ENCODE measurements at regions not wholly inside any gene's neighbourhood (a gene's known extent, or its start where the extent isn't known, plus 50 kb on each side); places are given as distances from the start of the nearest gene placed in this dataset.

DNA sequence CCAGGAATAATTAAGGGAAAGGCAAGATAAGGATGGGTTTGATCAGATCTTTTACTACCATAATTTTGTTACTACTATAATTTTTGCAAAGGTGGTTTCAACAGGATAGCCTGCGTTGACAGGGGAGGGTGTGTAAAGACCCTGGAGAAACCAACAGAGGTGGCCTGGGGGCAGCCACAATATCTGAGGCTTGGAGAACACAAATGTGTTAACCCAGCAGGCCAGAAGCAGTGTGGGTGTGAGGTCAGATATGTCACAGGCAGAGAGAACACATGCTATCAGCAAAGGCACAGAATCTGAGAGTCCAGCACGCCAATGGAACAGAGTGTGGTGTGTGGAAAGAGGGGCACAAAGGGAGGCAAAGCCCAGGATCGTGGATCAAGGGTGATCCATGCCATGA, 399.4 kb upstream of the TRIB2 start:
- no peak overlapping the region for H3K27ac ChIP-seq
- no peak for TF ChIP-seq ZFX (IDR thresholded peaks at IDR 0.05; ENCODE audit: borderline replicate concordance)
- TF ChIP-seq, protein P1, sequence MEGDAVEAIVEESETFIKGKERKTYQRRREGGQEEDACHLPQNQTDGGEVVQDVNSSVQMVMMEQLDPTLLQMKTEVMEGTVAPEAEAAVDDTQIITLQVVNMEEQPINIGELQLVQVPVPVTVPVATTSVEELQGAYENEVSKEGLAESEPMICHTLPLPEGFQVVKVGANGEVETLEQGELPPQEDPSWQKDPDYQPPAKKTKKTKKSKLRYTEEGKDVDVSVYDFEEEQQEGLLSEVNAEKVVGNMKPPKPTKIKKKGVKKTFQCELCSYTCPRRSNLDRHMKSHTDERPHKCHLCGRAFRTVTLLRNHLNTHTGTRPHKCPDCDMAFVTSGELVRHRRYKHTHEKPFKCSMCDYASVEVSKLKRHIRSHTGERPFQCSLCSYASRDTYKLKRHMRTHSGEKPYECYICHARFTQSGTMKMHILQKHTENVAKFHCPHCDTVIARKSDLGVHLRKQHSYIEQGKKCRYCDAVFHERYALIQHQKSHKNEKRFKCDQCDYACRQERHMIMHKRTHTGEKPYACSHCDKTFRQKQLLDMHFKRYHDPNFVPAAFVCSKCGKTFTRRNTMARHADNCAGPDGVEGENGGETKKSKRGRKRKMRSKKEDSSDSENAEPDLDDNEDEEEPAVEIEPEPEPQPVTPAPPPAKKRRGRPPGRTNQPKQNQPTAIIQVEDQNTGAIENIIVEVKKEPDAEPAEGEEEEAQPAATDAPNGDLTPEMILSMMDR (IDR thresholded peaks at IDR 0.05): no peak

DNA sequence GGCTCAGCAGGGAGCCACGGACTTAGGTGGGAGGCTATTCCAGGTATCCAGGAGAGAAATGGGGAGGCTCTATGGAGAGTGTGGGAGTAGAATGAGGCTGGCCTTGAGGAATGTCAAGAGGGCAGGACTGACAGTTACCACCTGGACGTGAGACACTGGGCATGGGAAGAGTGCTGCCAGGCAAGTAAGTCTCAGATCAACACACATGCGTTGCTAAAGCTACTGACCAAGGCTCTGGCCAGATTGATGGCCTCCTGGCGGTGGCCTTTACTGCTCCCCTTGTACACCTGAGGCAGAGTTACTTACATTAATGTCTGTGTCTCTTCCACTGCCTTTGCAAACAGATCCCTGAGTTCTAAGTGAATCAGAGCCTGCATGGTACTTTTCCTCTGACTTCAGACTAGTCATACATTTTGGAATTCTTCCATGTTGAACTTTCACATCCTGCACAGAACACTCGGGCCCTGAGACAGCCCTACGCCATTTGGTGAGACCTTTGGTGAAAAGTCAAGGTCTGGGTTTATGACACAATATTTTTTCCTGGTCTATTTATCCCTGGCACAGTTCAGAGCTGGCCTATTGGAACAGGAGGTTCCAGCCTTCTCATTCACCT, 398.8 kb upstream of the TRIB2 start:
- TF ChIP-seq ZFX (IDR thresholded peaks at IDR 0.05; ENCODE audit: borderline replicate concordance): no peak
- TF ChIP-seq, protein P1 (IDR thresholded peaks at IDR 0.05): no peak

DNA sequence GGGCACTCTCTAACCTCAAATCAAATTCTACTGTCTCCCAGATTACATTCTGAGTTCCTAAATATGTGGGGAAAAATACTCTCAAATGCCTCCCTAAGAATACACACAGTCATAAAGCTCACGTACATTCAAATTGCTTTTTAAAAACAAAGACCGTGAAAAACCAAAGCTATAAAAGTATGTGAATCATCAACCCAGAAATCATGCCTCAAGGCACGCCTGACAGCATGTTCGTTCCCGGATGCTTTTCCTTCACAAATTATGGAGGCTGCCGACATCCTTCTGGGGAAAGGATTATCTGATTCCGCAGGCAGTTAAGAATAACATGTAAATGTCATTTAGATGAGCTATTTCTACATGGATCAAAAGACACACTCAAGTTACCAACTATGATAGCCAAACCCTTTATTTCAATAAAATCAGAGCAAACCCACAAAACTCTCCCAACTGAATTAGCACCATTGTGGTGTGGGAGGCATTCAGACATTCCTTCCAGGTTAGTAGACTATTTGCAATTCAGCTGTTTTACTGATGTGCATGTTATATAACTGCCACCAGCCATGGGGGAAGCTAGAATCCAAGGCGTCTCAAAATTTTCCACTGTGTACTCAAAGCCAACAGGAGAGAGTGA, 398.2 kb upstream of the TRIB2 start:
- H3K27ac ChIP-seq: no peak overlapping the region
- TF ChIP-seq, protein P1 (IDR thresholded peaks at IDR 0.05): no peak
- no peak for TF ChIP-seq ZFX (IDR thresholded peaks at IDR 0.05; ENCODE audit: borderline replicate concordance)

More for the DNA sequence above, 398.8 kb upstream of the TRIB2 start:
- H3K27ac ChIP-seq: no peak overlapping the region

DNA sequence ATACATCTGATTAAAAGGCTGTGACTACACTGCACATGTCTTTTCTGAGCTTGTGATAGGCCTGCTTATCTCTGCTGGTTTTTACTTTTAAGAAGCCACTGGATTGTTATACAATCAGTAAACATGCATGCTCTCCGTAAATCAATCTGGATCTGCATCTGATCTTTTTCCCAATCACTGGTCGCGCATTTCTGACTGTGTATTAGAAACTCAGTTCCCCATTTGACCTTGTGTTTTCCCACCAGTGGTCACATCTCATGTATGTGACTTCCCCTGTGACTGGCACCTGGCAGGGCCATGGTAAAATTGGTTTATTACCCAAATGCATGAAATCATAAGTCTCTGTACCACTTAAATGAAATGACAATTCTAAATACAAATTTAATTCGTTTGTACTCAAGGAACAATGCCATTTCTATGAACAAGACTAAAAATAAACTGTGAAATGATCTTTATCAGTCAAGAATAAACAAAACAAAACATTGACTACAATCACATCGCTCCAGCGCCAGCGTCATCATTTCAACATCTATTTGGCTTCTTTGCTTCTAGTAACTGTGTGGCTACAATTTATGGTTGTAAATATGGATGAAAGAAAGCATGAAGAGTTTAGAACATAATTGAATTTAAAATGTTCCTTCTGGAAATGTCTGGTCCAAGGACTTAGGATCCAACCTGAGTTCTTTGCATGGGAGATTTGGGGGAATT, 396.6 kb upstream of the TRIB2 start:
- no peak overlapping the region for H3K27ac ChIP-seq
- TF ChIP-seq, protein P1 (IDR thresholded peaks at IDR 0.05): no peak
- TF ChIP-seq ZFX (IDR thresholded peaks at IDR 0.05; ENCODE audit: borderline replicate concordance): no peak

DNA sequence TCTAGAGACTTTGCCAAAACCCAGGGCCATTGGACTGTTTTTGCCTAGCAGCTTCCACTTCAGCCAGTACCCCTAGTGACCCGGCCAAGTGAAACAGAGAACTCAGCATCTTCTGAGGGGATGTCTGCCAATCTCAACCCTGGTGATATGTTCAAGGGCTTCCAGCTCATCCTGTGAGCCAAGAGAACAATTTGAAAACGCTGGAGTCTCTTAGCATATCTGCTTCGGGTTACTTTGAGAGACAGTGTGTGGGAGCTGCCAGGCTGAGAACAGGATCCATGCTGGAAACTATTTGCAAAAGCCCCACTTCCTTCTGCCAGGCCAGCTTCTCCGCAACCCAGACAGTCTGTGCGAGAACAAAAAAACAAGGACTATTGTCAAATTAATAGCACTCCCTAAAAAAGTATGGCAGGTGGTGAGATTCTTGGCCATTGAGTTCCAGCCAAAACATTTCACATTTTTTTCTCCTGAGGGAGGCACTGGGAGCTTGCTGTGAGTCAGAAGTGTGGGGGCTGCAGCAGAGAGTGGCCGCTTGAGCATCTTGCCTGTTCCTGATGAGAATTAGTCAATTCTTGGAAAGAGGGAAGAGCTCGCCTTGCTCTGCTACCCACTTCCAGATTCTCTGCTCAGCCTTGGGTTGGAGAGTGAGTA, 395.6 kb upstream of the TRIB2 start:
- TF ChIP-seq, protein P1 (IDR thresholded peaks at IDR 0.05): no peak
- no peak for TF ChIP-seq ZFX (IDR thresholded peaks at IDR 0.05; ENCODE audit: borderline replicate concordance)
- H3K27ac ChIP-seq: no peak overlapping the region

DNA sequence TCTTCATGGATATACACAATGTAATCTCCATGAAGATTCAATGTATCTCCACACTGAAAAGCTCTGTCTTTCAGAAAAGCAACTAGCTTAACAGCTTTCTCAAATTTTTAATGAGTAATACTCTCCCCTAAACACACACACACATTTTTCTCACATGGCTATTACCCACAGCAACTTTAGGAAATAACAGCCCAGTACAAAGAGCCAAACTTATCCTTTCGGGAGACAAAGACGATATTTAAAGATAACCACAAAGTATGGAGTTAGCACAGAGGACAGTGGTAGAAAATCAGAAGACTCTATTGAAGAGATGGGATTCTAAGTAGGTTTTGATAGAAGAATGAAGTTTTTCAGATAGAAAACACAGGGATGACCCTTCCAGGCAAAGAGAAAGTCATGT, 394.9 kb upstream of the TRIB2 start:
- no peak overlapping the region for H3K27ac ChIP-seq
- no peak for TF ChIP-seq ZFX (IDR thresholded peaks at IDR 0.05; ENCODE audit: borderline replicate concordance)
- TF ChIP-seq, protein P1 (IDR thresholded peaks at IDR 0.05): no peak

Measured in 22Rv1 (cell line).